ENCODE measurements at regions not wholly inside any gene's neighbourhood (a gene's known extent, or its start where the extent isn't known, plus 50 kb on each side); places are given as distances from the start of the nearest gene placed in this dataset.

DNA sequence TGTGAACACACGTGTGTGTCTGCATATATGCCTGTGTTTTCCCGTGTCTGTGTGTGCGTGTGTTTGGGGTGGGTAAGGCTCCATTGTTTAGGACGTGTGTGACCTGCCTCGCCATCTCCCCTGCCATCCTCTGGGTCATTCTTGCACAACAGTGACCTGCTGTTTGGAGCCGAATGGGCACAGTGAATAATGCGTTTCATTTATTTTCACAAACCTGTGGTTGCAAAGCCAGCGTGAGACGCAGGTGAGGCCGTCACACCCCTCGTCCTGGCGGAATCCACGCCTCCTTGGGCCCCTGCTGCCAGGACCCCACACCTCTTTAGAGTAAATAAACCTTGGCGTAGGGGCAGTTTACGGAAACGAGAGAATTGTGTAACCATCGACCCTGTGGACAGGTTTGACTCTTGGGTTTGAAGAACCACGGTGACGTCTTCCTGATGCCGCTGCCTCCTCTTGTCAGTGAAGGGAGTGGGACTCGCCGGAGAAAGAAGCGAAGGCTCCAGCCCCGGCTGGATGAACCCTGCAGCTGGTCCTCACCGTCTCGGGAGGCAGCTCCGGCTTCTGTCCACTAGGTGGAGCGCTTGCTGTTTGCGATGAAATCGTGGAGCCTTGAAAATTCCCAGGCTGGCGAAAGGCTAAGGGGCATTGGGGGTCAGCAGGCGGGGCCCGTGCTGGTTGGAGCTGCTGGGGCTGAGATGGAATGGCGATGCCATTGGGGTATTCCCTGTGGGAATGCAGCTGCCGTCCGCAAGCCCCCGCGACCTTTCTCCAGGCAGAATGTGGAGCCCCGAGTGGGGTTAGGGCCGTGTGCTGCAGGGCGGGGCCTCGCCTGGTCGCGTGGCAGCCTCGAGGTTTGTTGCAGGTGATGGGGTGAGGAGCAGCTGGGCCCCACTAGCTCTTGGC, 81.1 kb downstream of the RTP5 start:
- no peaks in the 10 kb centered on the region for H3K27me3 ChIP-seq (ENCODE audit: control insufficient read depth, insufficient read depth, low read length)
- H3K4me3 ChIP-seq (ENCODE audit: low read depth, low read length), result no peak overlapping the region

GRCh38 chr2:241951316-241951700, 81.8 kb downstream of the RTP5 start:
- TF ChIP-seq, protein P1, sequence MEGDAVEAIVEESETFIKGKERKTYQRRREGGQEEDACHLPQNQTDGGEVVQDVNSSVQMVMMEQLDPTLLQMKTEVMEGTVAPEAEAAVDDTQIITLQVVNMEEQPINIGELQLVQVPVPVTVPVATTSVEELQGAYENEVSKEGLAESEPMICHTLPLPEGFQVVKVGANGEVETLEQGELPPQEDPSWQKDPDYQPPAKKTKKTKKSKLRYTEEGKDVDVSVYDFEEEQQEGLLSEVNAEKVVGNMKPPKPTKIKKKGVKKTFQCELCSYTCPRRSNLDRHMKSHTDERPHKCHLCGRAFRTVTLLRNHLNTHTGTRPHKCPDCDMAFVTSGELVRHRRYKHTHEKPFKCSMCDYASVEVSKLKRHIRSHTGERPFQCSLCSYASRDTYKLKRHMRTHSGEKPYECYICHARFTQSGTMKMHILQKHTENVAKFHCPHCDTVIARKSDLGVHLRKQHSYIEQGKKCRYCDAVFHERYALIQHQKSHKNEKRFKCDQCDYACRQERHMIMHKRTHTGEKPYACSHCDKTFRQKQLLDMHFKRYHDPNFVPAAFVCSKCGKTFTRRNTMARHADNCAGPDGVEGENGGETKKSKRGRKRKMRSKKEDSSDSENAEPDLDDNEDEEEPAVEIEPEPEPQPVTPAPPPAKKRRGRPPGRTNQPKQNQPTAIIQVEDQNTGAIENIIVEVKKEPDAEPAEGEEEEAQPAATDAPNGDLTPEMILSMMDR (IDR thresholded peaks at IDR 0.05), result no peak
- Histone ChIP-seq H3K27me3 (ENCODE audit: control insufficient read depth, insufficient read depth, low read length) (no peaks in the 10 kb centered on the region), H3K9ac (no peak overlapping the region), H3K4me3 (ENCODE audit: low read depth, low read length) (no peak overlapping the region), H2AFZ (no peak overlapping the region), H3K9me3 (ENCODE audit: control insufficient read depth, low read length) (no peaks in the 10 kb centered on the region), H3K4me1 (peaks cover 2% of the 10 kb centered on the region), H3K36me3 (ENCODE audit: control insufficient read depth, insufficient read depth, low read length) (no peaks in the 10 kb centered on the region), H3K27ac (no peak overlapping the region), H3K79me2 (peaks cover 2% of the 10 kb centered on the region), H3K4me2 (ENCODE audit: low read length) (no peak overlapping the region)

More for the DNA sequence above, 81.1 kb downstream of the RTP5 start:
- TF ChIP-seq, protein P1 (IDR thresholded peaks at IDR 0.05), result peak; percentile 92
- H3K27ac ChIP-seq, result no peak overlapping the region
- H3K36me3 ChIP-seq (ENCODE audit: control insufficient read depth, insufficient read depth, low read length), result no peaks in the 10 kb centered on the region
- H3K9me3 ChIP-seq (ENCODE audit: control insufficient read depth, low read length), result no peaks in the 10 kb centered on the region
- H3K4me1 ChIP-seq, result peaks cover 2% of the 10 kb centered on the region
- H2AFZ ChIP-seq, result no peak overlapping the region
- H3K4me2 ChIP-seq (ENCODE audit: low read length), result no peak overlapping the region
- H3K79me2 ChIP-seq, result peaks cover 2% of the 10 kb centered on the region
- H3K9ac ChIP-seq, result no peak overlapping the region

DNA sequence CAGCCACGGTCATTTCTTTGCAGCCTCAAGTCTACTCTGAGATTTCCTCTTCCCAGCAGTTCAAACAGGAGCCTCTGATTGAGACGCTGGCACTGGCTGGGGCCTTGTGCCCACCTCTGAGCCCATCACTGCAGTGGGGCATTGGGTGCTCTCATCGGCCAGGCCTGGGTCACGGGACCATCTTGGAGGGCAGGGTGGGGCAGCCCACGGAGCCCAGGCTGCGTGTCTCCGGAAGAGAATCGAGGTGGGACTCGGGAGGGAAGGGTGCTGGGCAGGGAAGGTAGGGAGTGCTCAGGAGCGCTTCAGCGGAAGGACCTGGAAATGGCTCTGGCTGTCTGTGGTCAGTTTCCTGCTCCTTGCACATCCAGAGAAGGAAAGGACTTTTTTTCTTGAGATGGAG, 82.4 kb downstream of the RTP5 start:
- no peaks in the 10 kb centered on the region for H3K27me3 ChIP-seq (ENCODE audit: control insufficient read depth, insufficient read depth, low read length)
- H3K36me3 ChIP-seq (ENCODE audit: control insufficient read depth, insufficient read depth, low read length), result no peaks in the 10 kb centered on the region
- TF ChIP-seq, protein P1 (IDR thresholded peaks at IDR 0.05), result no peak
- no peak overlapping the region for H3K4me2 ChIP-seq (ENCODE audit: low read length)
- H3K9ac ChIP-seq, result no peak overlapping the region
- H3K9me3 ChIP-seq (ENCODE audit: control insufficient read depth, low read length), result no peaks in the 10 kb centered on the region
- no peak overlapping the region for H3K27ac ChIP-seq
- peaks cover 2% of the 10 kb centered on the region for H3K79me2 ChIP-seq
- H3K4me3 ChIP-seq (ENCODE audit: low read depth, low read length), result no peak overlapping the region
- peaks cover 2% of the 10 kb centered on the region for H3K4me1 ChIP-seq
- H2AFZ ChIP-seq, result no peak overlapping the region

DNA sequence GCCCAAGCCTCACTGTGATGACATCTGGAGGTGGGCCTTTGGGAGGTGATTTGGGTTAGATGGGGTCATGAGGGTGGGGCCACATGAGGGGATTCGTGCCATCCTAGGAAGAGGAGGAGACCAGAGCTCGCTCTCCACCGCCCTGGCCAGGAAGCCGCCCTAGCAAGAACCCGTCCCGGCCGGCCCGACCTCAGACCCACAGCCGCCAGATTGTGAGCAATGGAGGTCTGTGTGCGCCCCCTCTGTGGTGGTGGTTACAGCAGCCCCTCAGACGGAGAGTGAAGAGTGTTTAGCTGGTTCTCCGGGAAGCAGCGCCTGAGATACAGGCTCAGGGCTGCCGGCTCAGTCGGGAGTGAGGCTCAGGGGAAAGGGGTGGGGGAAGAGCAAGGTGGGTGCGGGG, 83.3 kb downstream of the RTP5 start:
- TF ChIP-seq, protein P1 (IDR thresholded peaks at IDR 0.05), result no peak
- no peak overlapping the region for H3K4me2 ChIP-seq (ENCODE audit: low read length)
- H3K79me2 ChIP-seq, result peaks cover 2% of the 10 kb centered on the region
- H3K27ac ChIP-seq, result no peak overlapping the region
- no peaks in the 10 kb centered on the region for H3K36me3 ChIP-seq (ENCODE audit: control insufficient read depth, insufficient read depth, low read length)
- H3K4me1 ChIP-seq, result peaks cover 2% of the 10 kb centered on the region
- no peak overlapping the region for H3K4me3 ChIP-seq (ENCODE audit: low read depth, low read length)
- H2AFZ ChIP-seq, result no peak overlapping the region
- no peaks in the 10 kb centered on the region for H3K27me3 ChIP-seq (ENCODE audit: control insufficient read depth, insufficient read depth, low read length)
- no peak overlapping the region for H3K9ac ChIP-seq
- H3K9me3 ChIP-seq (ENCODE audit: control insufficient read depth, low read length), result no peaks in the 10 kb centered on the region
